Activated T-helper 2 cell treated with anti-CD3 and anti-CD28 coated beads, Interferon-gamma antibody, Interleukin-2, Interleukin-4, amounts not matched to agents 10 μg/mL and 5 μg/mL and 100 μg/mL, durations not matched to agents 14 hours and 24 hours and 36 hours (primary cell): ENCODE measurements at regions not wholly inside any gene's neighbourhood (a gene's known extent, or its start where the extent isn't known, plus 50 kb on each side); places are given as distances from the start of the nearest gene placed in this dataset.
"Not testable (repeated sequence)": the region's sequence is repeated elsewhere in the genome, so short reads cannot be mapped to it uniquely, and the experiment has no call there.

ENCODE experiments used
- DNase-seq: peaks from one replicate; pipeline ENCODE4 v3.0.0; 2021; ENCODE audit warnings: low spot score
- H3K27ac Mint-ChIP-seq: one replicate; pipeline ENCODE4 v1.8.0; 2021; ENCODE audit warnings: mixed read lengths
- H3K27me3 Mint-ChIP-seq: one replicate; pipeline ENCODE4 v1.8.0; 2021; ENCODE audit warnings: low read depth, mixed read lengths
- H3K36me3 Mint-ChIP-seq: one replicate; pipeline ENCODE4 v1.8.0; 2021; ENCODE audit warnings: low read depth, mixed read lengths
- H3K4me1 Mint-ChIP-seq: one replicate; pipeline ENCODE4 v1.8.0; 2021; ENCODE audit warnings: low read depth, mixed read lengths
- H3K4me3 Mint-ChIP-seq: one replicate; pipeline ENCODE4 v1.8.0; 2021; ENCODE audit warnings: low read depth, mild to moderate bottlenecking, moderate library complexity, mixed read lengths
- H3K9me3 Mint-ChIP-seq: one replicate; pipeline ENCODE4 v1.8.0; 2021; ENCODE audit warnings: mixed read lengths
- intact Hi-C: fragments of 100-400 bp; cut with micrococcal nuclease; formaldehyde crosslinking; loops from one replicate; pipeline ENCODE4 v1.15.1; 2023

GRCh38 chr5:71905834-71906711 is 187.0 kb downstream of the CARTPT start:
- no peaks in the 10 kb centered on the region for H3K4me1 Mint-ChIP-seq
- H3K9me3 Mint-ChIP-seq = no peaks in the 10 kb centered on the region
- intact Hi-C loops = no loop called here
- H3K36me3 Mint-ChIP-seq = no peaks in the 10 kb centered on the region
- H3K27ac Mint-ChIP-seq = no peak overlapping the region
- H3K27me3 Mint-ChIP-seq = peaks cover 4% of the 10 kb centered on the region
- DNase-seq = no peak
- H3K4me3 Mint-ChIP-seq = no peak overlapping the region

- Mint-ChIP-seq H3K9me3 (no peaks in the 10 kb centered on the region), H3K27ac (no peak overlapping the region), H3K36me3 (no peaks in the 10 kb centered on the region), H3K4me1 (no peaks in the 10 kb centered on the region), H3K4me3 (no peak overlapping the region), H3K27me3 (peaks cover 4% of the 10 kb centered on the region)
- intact Hi-C loops = no loop called here
- DNase-seq = no peak
Measured at GRCh38 chr5:71907001-71907588, 188.0 kb downstream of the CARTPT start.

GRCh38 chr5:71907608-71908145 is 188.6 kb downstream of the CARTPT start:
- intact Hi-C loops = no loop called here
- no peaks in the 10 kb centered on the region for H3K9me3 Mint-ChIP-seq

GRCh38 chr5:71910741-71911140 is 191.7 kb downstream of the CARTPT start:
- no peak for DNase-seq
- Mint-ChIP-seq H3K4me3 (no peak overlapping the region), H3K27ac (no peak overlapping the region), H3K4me1 (no peaks in the 10 kb centered on the region), H3K27me3 (peaks cover 3% of the 10 kb centered on the region), H3K36me3 (no peaks in the 10 kb centered on the region), H3K9me3 (no peaks in the 10 kb centered on the region)
- intact Hi-C loops = no loop called here

More at GRCh38 chr5:71907608-71908145, 188.6 kb downstream of the CARTPT start:
- no peaks in the 10 kb centered on the region for H3K36me3 Mint-ChIP-seq
- no peaks in the 10 kb centered on the region for H3K4me1 Mint-ChIP-seq
- H3K27ac Mint-ChIP-seq = no peak overlapping the region
- no peak for DNase-seq
- H3K27me3 Mint-ChIP-seq = peaks cover 4% of the 10 kb centered on the region
- no peak overlapping the region for H3K4me3 Mint-ChIP-seq

- peaks cover 3% of the 10 kb centered on the region for H3K27me3 Mint-ChIP-seq
- intact Hi-C loops = no loop called here
- no peaks in the 10 kb centered on the region for H3K4me1 Mint-ChIP-seq
- H3K36me3 Mint-ChIP-seq = no peaks in the 10 kb centered on the region
- no peaks in the 10 kb centered on the region for H3K9me3 Mint-ChIP-seq
- H3K4me3 Mint-ChIP-seq = no peak overlapping the region
- no peak overlapping the region for H3K27ac Mint-ChIP-seq
- no peak for DNase-seq
Measured at GRCh38 chr5:71912021-71912420, 192.9 kb downstream of the CARTPT start.

GRCh38 chr5:71914281-71914680 is 193.0 kb upstream of the MAP1B start:
- Mint-ChIP-seq H3K27ac (no peak overlapping the region), H3K27me3 (peaks cover 6% of the 10 kb centered on the region), H3K4me1 (no peaks in the 10 kb centered on the region), H3K9me3 (no peaks in the 10 kb centered on the region), H3K36me3 (no peaks in the 10 kb centered on the region), H3K4me3 (no peak overlapping the region)
- DNase-seq = no peak
- intact Hi-C loops = no loop called here

- H3K4me3 Mint-ChIP-seq = no peak overlapping the region
- intact Hi-C loops = no loop called here
Measured at GRCh38 chr5:71922584-71923106, 184.6 kb upstream of the MAP1B start.

GRCh38 chr5:71923755-71924154 is 183.5 kb upstream of the MAP1B start:
- H3K27ac Mint-ChIP-seq = no peak overlapping the region
- no peak overlapping the region for H3K4me3 Mint-ChIP-seq
- intact Hi-C loops = no loop called here

More at GRCh38 chr5:71922584-71923106, 184.6 kb upstream of the MAP1B start:
- Mint-ChIP-seq H3K4me1 (no peaks in the 10 kb centered on the region), H3K36me3 (no peaks in the 10 kb centered on the region), H3K27ac (no peak overlapping the region), H3K27me3 (peaks cover 3% of the 10 kb centered on the region), H3K9me3 (no peaks in the 10 kb centered on the region)
- no peak for DNase-seq

GRCh38 chr5:71924325-71924724 is 182.9 kb upstream of the MAP1B start:
- H3K9me3 Mint-ChIP-seq = no peaks in the 10 kb centered on the region
- no peak overlapping the region for H3K4me3 Mint-ChIP-seq
- H3K27me3 Mint-ChIP-seq = no peaks in the 10 kb centered on the region
- no peak overlapping the region for H3K27ac Mint-ChIP-seq
- DNase-seq = no peak
- H3K4me1 Mint-ChIP-seq = no peaks in the 10 kb centered on the region
- intact Hi-C loops = no loop called here
- no peaks in the 10 kb centered on the region for H3K36me3 Mint-ChIP-seq

More at GRCh38 chr5:71923755-71924154, 183.5 kb upstream of the MAP1B start:
- H3K4me1 Mint-ChIP-seq = no peaks in the 10 kb centered on the region
- no peak for DNase-seq
- H3K27me3 Mint-ChIP-seq = no peaks in the 10 kb centered on the region
- no peaks in the 10 kb centered on the region for H3K36me3 Mint-ChIP-seq
- H3K9me3 Mint-ChIP-seq = no peaks in the 10 kb centered on the region

- Mint-ChIP-seq H3K4me1 (no peaks in the 10 kb centered on the region), H3K27me3 (peaks cover 5% of the 10 kb centered on the region), H3K36me3 (no peaks in the 10 kb centered on the region), H3K27ac (no peak overlapping the region), H3K9me3 (no peaks in the 10 kb centered on the region), H3K4me3 (no peak overlapping the region)
- DNase-seq = no peak
- intact Hi-C loops = no loop called here
Measured at GRCh38 chr5:71924980-71925379, 182.3 kb upstream of the MAP1B start.

GRCh38 chr5:71925608-71926091 is 181.6 kb upstream of the MAP1B start:
- H3K4me1 Mint-ChIP-seq = no peaks in the 10 kb centered on the region
- H3K27me3 Mint-ChIP-seq = peaks cover 5% of the 10 kb centered on the region
- DNase-seq = no peak
- no peaks in the 10 kb centered on the region for H3K36me3 Mint-ChIP-seq
- no peak overlapping the region for H3K27ac Mint-ChIP-seq
- no peaks in the 10 kb centered on the region for H3K9me3 Mint-ChIP-seq
- no peak overlapping the region for H3K4me3 Mint-ChIP-seq
- intact Hi-C loops = no loop called here

- no peaks in the 10 kb centered on the region for H3K4me1 Mint-ChIP-seq
- no peaks in the 10 kb centered on the region for H3K36me3 Mint-ChIP-seq
- no peaks in the 10 kb centered on the region for H3K9me3 Mint-ChIP-seq
- peaks cover 5% of the 10 kb centered on the region for H3K27me3 Mint-ChIP-seq
- intact Hi-C loops = no loop called here
- no peak overlapping the region for H3K4me3 Mint-ChIP-seq
- no peak overlapping the region for H3K27ac Mint-ChIP-seq
- DNase-seq = no peak
Measured at GRCh38 chr5:71929003-71929402, 178.3 kb upstream of the MAP1B start.

- H3K4me3 Mint-ChIP-seq, H3K27ac Mint-ChIP-seq, H3K4me1 Mint-ChIP-seq, H3K9me3 Mint-ChIP-seq, H3K27me3 Mint-ChIP-seq, H3K36me3 Mint-ChIP-seq, intact Hi-C loops, DNase-seq: not testable (repeated sequence)
Measured at GRCh38 chr5:71930554-71930953, 176.7 kb upstream of the MAP1B start.
